Nephron progenitor cell (in vitro differentiated cells): ENCODE measurements at regions not wholly inside any gene's neighbourhood (a gene's known extent, or its start where the extent isn't known, plus 50 kb on each side); places are given as distances from the start of the nearest gene placed in this dataset.

Source experiments
- DNase-seq: peaks from one replicate; pipeline ENCODE4 v3.0.0; 2021
- H3K27ac Mint-ChIP-seq: 2 replicates; pipeline ENCODE4 v1.8.0; 2021; ENCODE audit warnings: mild to moderate bottlenecking, moderate library complexity, mixed read lengths
- H3K27me3 Mint-ChIP-seq: 2 replicates; pipeline ENCODE4 v1.8.0; 2021; ENCODE audit warnings: mild to moderate bottlenecking, low read depth, mixed read lengths; ENCODE audit not compliant: poor library complexity
- H3K36me3 Mint-ChIP-seq: 2 replicates; pipeline ENCODE4 v1.8.0; 2021; ENCODE audit warnings: low read depth, mixed read lengths
- H3K4me1 Mint-ChIP-seq: 2 replicates; pipeline ENCODE4 v1.8.0; 2021; ENCODE audit warnings: mixed read lengths
- H3K4me3 Mint-ChIP-seq: 2 replicates; pipeline ENCODE4 v1.8.0; 2021; ENCODE audit warnings: mild to moderate bottlenecking, moderate library complexity, mixed read lengths
- H3K9me3 Mint-ChIP-seq: 2 replicates; pipeline ENCODE4 v1.8.0; 2021; ENCODE audit warnings: mild to moderate bottlenecking, moderate library complexity, mixed read lengths
- CTCF ChIP-seq: fragments of 200-600 bp; sonication (generic); IDR thresholded peaks from 2 replicates; pipeline ENCODE4 v1.5.0; 2021; ENCODE audit warnings: antibody characterized with exemption

- Mint-ChIP-seq H3K36me3 (no peaks in the 10 kb centered on the region), H3K4me1 (peaks cover 30% of the 10 kb centered on the region), H3K9me3 (peaks cover 6% of the 10 kb centered on the region), H3K27ac (no peak overlapping the region), H3K4me3 (no peak overlapping the region), H3K27me3 (peaks cover 9% of the 10 kb centered on the region)
- no peak for TF ChIP-seq CTCF
- no peak for DNase-seq
Measured at GRCh38 chr7:131002600-131002999, 268.6 kb upstream of the KLF14 start.

- Mint-ChIP-seq H3K9me3 (peaks cover 6% of the 10 kb centered on the region), H3K27me3 (peaks cover 9% of the 10 kb centered on the region), H3K4me1 (peaks cover 33% of the 10 kb centered on the region), H3K4me3 (no peak overlapping the region), H3K27ac (no peak overlapping the region), H3K36me3 (no peaks in the 10 kb centered on the region)
- TF ChIP-seq CTCF: no peak
- DNase-seq: no peak
Measured at GRCh38 chr7:131003634-131004033, 269.6 kb upstream of the KLF14 start.

GRCh38 chr7:131004371-131004770, 270.4 kb upstream of the KLF14 start:
- no peak for TF ChIP-seq CTCF
- H3K4me1 Mint-ChIP-seq: peaks cover 33% of the 10 kb centered on the region
- H3K9me3 Mint-ChIP-seq: peaks cover 6% of the 10 kb centered on the region
- H3K36me3 Mint-ChIP-seq: no peaks in the 10 kb centered on the region
- no peak for DNase-seq
- no peak overlapping the region for H3K27ac Mint-ChIP-seq
- H3K4me3 Mint-ChIP-seq: no peak overlapping the region
- H3K27me3 Mint-ChIP-seq: peaks cover 9% of the 10 kb centered on the region

GRCh38 chr7:131007439-131008330, 273.7 kb upstream of the KLF14 start:
- peak; percentile 48 for TF ChIP-seq CTCF

GRCh38 chr7:131008840-131009711, 275.1 kb upstream of the KLF14 start:
- DNase-seq: no peak
- H3K9me3 Mint-ChIP-seq: no peaks in the 10 kb centered on the region
- no peak overlapping the region for H3K27ac Mint-ChIP-seq
- no peaks in the 10 kb centered on the region for H3K36me3 Mint-ChIP-seq
- peaks cover 12% of the 10 kb centered on the region for H3K27me3 Mint-ChIP-seq
- no peak overlapping the region for H3K4me3 Mint-ChIP-seq
- H3K4me1 Mint-ChIP-seq: peaks cover 37% of the 10 kb centered on the region
- TF ChIP-seq CTCF: no peak

More at GRCh38 chr7:131007439-131008330, 273.7 kb upstream of the KLF14 start:
- H3K4me1 Mint-ChIP-seq: peaks cover 23% of the 10 kb centered on the region
- peaks cover 2% of the 10 kb centered on the region for H3K9me3 Mint-ChIP-seq
- no peaks in the 10 kb centered on the region for H3K36me3 Mint-ChIP-seq
- peak; percentile 41 for DNase-seq
- H3K27me3 Mint-ChIP-seq: peaks cover 9% of the 10 kb centered on the region
- peak overlapping the region; percentile 4 for H3K4me3 Mint-ChIP-seq
- H3K27ac Mint-ChIP-seq: peak overlapping the region; percentile 94
